ENCODE measurements at regions not wholly inside any gene's neighbourhood (a gene's known extent, or its start where the extent isn't known, plus 50 kb on each side); places are given as distances from the start of the nearest gene placed in this dataset.

DNA sequence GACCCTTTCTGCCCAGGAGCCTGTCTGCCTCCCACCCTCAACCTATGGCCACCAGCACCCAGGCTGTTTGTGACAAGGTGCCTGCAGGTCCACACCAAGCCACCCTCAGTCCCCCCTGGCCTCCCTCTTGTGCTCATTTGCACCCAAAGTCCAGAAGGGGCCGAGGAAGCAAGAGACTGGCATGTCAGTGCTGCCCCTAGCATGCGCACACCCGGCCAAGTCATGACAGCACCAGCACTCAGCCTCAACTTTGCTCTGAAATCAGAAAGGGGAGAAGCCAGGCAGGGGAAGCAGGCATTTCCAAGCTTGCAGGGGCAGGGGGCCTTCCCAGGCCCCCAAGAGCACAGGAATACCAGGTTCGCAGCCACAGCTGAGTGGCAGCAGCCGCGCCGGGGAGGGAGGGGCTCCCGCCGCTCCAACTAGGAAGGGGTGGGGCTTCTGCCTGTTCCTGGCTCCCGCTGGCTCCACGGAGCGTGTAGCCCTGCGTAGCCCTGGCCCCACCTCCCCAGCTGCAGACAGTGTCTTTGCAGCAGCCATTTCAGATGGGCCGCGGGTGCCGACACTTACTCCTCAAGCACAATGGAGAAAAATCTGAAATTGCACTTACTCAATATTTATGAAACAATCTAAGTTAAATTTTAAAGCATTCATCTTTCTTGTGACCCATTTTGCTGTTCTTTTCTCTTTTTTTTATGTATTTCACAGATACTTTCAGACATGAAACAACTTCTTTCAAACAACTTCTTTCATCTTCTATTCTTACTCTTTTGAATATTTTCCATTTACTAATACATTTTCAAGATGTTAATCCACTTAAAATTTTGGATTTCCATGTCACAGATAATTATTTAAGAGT lies 54.9 kb upstream of the ABCB5 start:
- Histone ChIP-seq H3K9me3 (no peaks in the 10 kb centered on the region), H3K4me3 (no peak overlapping the region), H3K4me1 (no peaks in the 10 kb centered on the region), H3K27ac (no peak overlapping the region), H3K27me3 (no peaks in the 10 kb centered on the region), H3K36me3 (no peaks in the 10 kb centered on the region)
- intact Hi-C loops (cut with DNase I): no loop called here
- TF ChIP-seq EP300 (IDR thresholded peaks at IDR 0.05) (no peak), POLR2AphosphoS5 (IDR thresholded peaks at IDR 0.05) (no peak), POLR2A (IDR thresholded peaks at IDR 0.05) (no peak), CTCF (IDR thresholded peaks at IDR 0.05) (no peak)
- 89 to 90% methylated on average over 16 of the region's 16 CpGs for WGBS, 2 donors
- no peak for DNase-seq

DNA sequence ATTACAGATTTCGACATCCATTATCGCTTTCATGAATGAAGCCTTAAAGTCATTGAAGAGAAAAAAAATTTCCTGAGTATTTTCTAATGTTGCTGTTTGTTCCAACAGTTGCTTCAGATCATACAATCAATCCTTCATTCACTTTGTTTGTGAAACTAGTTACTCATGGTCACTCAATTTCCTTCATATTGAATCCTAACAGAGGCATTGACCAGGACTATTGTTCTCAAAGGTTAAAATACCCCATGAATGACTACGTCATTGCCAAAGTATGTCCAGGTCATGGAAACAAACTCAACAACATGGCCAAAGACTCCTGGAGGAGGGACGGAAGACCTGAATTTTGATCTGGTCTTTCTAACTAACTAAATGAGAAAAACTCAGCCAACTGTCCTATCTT lies 54.0 kb upstream of the ABCB5 start:
- no peak overlapping the region for H3K27ac ChIP-seq
- no peaks in the 10 kb centered on the region for H3K4me1 ChIP-seq
- 92 to 93% methylated on average over 4 of the region's 4 CpGs for WGBS, 2 donors
- H3K36me3 ChIP-seq: no peaks in the 10 kb centered on the region
- peak in 1 of 4 donors; percentile 18 for TF ChIP-seq EP300 (IDR thresholded peaks at IDR 0.05)
- no peak for TF ChIP-seq POLR2A (IDR thresholded peaks at IDR 0.05)
- TF ChIP-seq POLR2AphosphoS5 (IDR thresholded peaks at IDR 0.05): no peak
- no peak for TF ChIP-seq CTCF (IDR thresholded peaks at IDR 0.05)
- DNase-seq: no peak
- no peaks in the 10 kb centered on the region for H3K9me3 ChIP-seq
- H3K4me3 ChIP-seq: no peak overlapping the region
- intact Hi-C loops (cut with DNase I): no loop called here
- H3K27me3 ChIP-seq: no peaks in the 10 kb centered on the region

DNA sequence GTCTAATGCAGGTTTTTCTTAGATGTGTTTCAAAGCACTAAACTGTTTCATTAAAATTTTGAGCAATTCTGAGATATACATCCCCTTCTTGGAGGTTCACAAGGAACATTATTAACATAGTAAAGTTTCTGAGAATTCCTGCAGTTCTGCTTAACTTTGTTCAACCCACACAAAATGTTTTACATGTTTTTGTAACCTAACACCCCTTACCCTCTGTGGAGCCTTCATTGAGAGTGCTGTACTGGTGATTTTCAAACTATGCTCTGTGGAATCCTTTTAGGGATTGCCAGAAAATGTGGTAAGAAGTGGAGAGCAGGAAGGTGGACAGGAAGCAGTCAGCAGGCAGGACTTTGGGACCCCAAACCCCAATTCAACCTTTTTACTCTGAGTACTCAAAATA lies 53.6 kb upstream of the ABCB5 start:
- H3K36me3 ChIP-seq: no peaks in the 10 kb centered on the region
- H3K9me3 ChIP-seq: no peaks in the 10 kb centered on the region
- no peaks in the 10 kb centered on the region for H3K27me3 ChIP-seq
- H3K4me1 ChIP-seq: no peaks in the 10 kb centered on the region
- no peak for TF ChIP-seq CTCF (IDR thresholded peaks at IDR 0.05)
- no peak for TF ChIP-seq POLR2AphosphoS5 (IDR thresholded peaks at IDR 0.05)
- no peak for TF ChIP-seq POLR2A (IDR thresholded peaks at IDR 0.05)
- H3K4me3 ChIP-seq: no peak overlapping the region
- no peak overlapping the region for H3K27ac ChIP-seq
- intact Hi-C loops (cut with DNase I): no loop called here
- DNase-seq: no peak

DNA sequence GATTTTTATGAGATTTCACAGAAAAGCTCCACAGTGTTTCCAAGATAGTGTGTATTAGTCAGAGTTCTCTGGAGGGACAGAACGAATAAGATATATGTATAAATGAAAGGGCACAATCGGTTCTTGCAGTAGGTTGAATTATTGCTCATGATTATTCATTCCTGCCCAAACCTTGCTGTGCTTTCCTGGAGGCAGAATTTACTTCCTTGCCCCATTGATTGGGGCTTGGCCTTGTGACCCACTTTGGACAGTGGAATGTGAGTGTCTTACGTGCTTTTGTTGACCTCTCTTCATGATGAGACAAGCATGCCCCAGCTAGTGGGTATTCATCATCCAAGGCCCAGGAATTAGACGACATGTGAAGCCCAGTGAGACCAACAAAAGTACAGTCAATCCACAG lies 53.0 kb upstream of the ABCB5 start:
- TF ChIP-seq POLR2A (IDR thresholded peaks at IDR 0.05) (no peak), CTCF (IDR thresholded peaks at IDR 0.05) (no peak), EP300 (IDR thresholded peaks at IDR 0.05) (no peak), POLR2AphosphoS5 (IDR thresholded peaks at IDR 0.05) (no peak)
- H3K27me3 ChIP-seq: no peaks in the 10 kb centered on the region
- no peaks in the 10 kb centered on the region for H3K9me3 ChIP-seq
- H3K36me3 ChIP-seq: no peaks in the 10 kb centered on the region
- H3K4me1 ChIP-seq: no peaks in the 10 kb centered on the region
- DNase-seq: no peak
- no peak overlapping the region for H3K27ac ChIP-seq
- H3K4me3 ChIP-seq: no peak overlapping the region
- 77 to 80% methylated on average over 4 of the region's 4 CpGs for WGBS, 2 donors
- intact Hi-C loops (cut with DNase I): no loop called here
